ENCODE measurements at regions not wholly inside any gene's neighbourhood (a gene's known extent, or its start where the extent isn't known, plus 50 kb on each side); places are given as distances from the start of the nearest gene placed in this dataset.

DNA sequence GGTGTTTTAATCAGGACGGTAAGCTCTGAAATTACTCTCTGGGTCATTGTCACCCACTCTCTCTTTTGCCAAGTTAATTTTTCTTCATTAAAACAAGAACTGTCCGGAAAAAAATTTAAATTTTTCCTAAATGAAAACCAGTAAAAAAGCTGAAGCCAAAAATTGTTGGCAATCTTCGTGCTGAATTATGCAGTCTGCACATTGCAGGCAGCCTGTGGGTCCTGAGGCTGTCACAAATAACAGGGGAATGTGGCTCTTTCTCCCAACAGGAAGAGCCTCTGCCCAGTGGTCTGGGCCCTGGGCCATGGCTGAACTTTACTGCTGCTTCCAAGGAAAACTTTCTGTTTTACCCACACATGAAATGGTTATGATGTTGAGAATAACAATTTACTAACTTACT, 153.9 kb upstream of the SPAG17 start:
- TF ChIP-seq CTCF (conservative IDR thresholded peaks at IDR 0.05; ENCODE audit: low read depth, low read length) (no peak), SMC3 (IDR thresholded peaks at IDR 0.05; ENCODE audit: low read depth, low read length) (no peak)
